Endothelial cell of umbilical vein (primary cell): ENCODE measurements at regions not wholly inside any gene's neighbourhood (a gene's known extent, or its start where the extent isn't known, plus 50 kb on each side); places are given as distances from the start of the nearest gene placed in this dataset.

ENCODE experiments used
- BruUV-seq: library from RNA; stranded (reverse); fragments of 400-500 nt; replicated peaks from 2 replicates; lab custom pipeline; 2021; lab: Mats Ljungman, UMichigan
- CTCF ChIA-PET: fragments of 300-600, 350-600 bp; sonication (Branson Sonifier 250); formaldehyde crosslinking; loops from one replicate; lab custom pipeline; 2021; ENCODE audit warnings: antibody characterized with exemption, inconsistent platforms; lab: Charles Lee
- POLR2A ChIA-PET: fragments of 300-600, 350-600 bp; sonication (Branson Sonifier 250); formaldehyde crosslinking; loops from one replicate; lab custom pipeline; 2021; ENCODE audit warnings: antibody characterized with exemption, inconsistent platforms; lab: Charles Lee
- DNase-seq: peaks from one replicate; pipeline ENCODE4 v3.0.0-alpha.2; 2011; ENCODE audit warnings: low read depth, low spot score
- FAIRE-seq: peaks from 2 replicates; lab custom pipeline; 2011; peaks lifted over from hg19 to GRCh38; lab: Jason Lieb, UNC
- H2AFZ ChIP-seq: 2 replicates; pipeline ENCODE4 v1.6.0; 2012; ENCODE audit warnings: low read depth, low read length, control low read depth, inconsistent platforms
- H3K27ac ChIP-seq: 2 replicates; pipeline ENCODE4 v1.5.1; 2011; ENCODE audit warnings: low read depth, mild to moderate bottlenecking, control low read depth, low read length, moderate library complexity; ENCODE audit not compliant: insufficient read depth
- H3K27me3 ChIP-seq, 2 experiments: 2 replicates each; pipeline versions ENCODE4 v1.6.0 to v1.6.1; 2011; ENCODE audit warnings: low read length in 2 of 2, mixed read lengths in 1 of 2; ENCODE audit not compliant: control insufficient read depth in 2 of 2, insufficient read depth in 2 of 2
- H3K36me3 ChIP-seq, 2 experiments: 2 replicates in 1 of 2; 3 replicates in 1 of 2; pipeline ENCODE4 v1.5.1; 2011; ENCODE audit warnings: low read length in 2 of 2, mild to moderate bottlenecking in 1 of 2, moderate library complexity in 1 of 2; ENCODE audit not compliant: control insufficient read depth in 2 of 2, insufficient read depth in 2 of 2; ENCODE audit errors: extremely low read depth in 1 of 2
- H3K4me1 ChIP-seq: 3 replicates; pipeline ENCODE4 v1.5.1; 2011; ENCODE audit warnings: mild to moderate bottlenecking, low read length; ENCODE audit not compliant: control insufficient read depth, insufficient read depth; ENCODE audit errors: extremely low read depth
- H3K4me2 ChIP-seq: 2 replicates; pipeline ENCODE4 v1.6.1; 2011; ENCODE audit warnings: low read length, control low read depth, mixed read lengths; ENCODE audit not compliant: insufficient read depth
- H3K4me3 ChIP-seq, 3 experiments: fragments of 200-600 bp in 1 of 3; sonication (generic), shearing (Covaris generic) in 1 of 3; replicated peaks in 1 of 3; 2 replicates each; pipeline ENCODE4 v1.5.1; 2011 to 2016; ENCODE audit warnings: control low read depth in 3 of 3, low read length in 3 of 3, mild to moderate bottlenecking in 2 of 3, inconsistent platforms in 1 of 3, low read depth in 1 of 3, moderate library complexity in 1 of 3; ENCODE audit not compliant: insufficient read depth in 1 of 3
- H3K79me2 ChIP-seq: 2 replicates; pipeline ENCODE4 v1.6.0; 2012; ENCODE audit warnings: low read length, inconsistent platforms; ENCODE audit not compliant: control insufficient read depth, insufficient read depth
- H3K9ac ChIP-seq: replicated peaks from 2 replicates; pipeline ENCODE3; 2011; ENCODE audit warnings: low read length, control low read depth; ENCODE audit not compliant: insufficient read depth; ENCODE audit errors: extremely low read depth
- H3K9me1 ChIP-seq: replicated peaks from 3 replicates; pipeline ENCODE4 v1.6.0; 2011; ENCODE audit warnings: mild to moderate bottlenecking, low read length; ENCODE audit not compliant: control insufficient read depth, insufficient read depth; ENCODE audit errors: extremely low read depth
- H3K9me3 ChIP-seq: replicated peaks from 2 replicates; pipeline ENCODE4 v1.5.1; 2012; ENCODE audit warnings: low read length, inconsistent platforms; ENCODE audit not compliant: control insufficient read depth, insufficient read depth
- H4K20me1 ChIP-seq: replicated peaks from 2 replicates; pipeline ENCODE3; 2011; ENCODE audit warnings: mild to moderate bottlenecking, low read length; ENCODE audit not compliant: control insufficient read depth, insufficient read depth; ENCODE audit errors: extremely low read depth
- CTCF ChIP-seq, 2 donors: IDR thresholded peaks; 1 replicate in 1 of 2; 2 replicates in 1 of 2; pipeline ENCODE4 v1.5.1; 2011; ENCODE audit warnings: low read length in 2 of 2, mild to moderate bottlenecking in 2 of 2, moderate library complexity in 2 of 2, control low read depth in 1 of 2, inconsistent platforms in 1 of 2, low read depth in 1 of 2; ENCODE audit not compliant: insufficient read depth in 1 of 2; ENCODE audit errors: extremely low read depth in 1 of 2
- EZH2 ChIP-seq: IDR thresholded peaks from 2 replicates; pipeline ENCODE4 v1.6.1; 2012; ENCODE audit warnings: borderline replicate concordance, low read depth, mild to moderate bottlenecking, moderate library complexity, low read length, inconsistent platforms; ENCODE audit not compliant: severe bottlenecking
- FOS ChIP-seq: IDR thresholded peaks from 2 replicates; pipeline ENCODE4 v1.6.1; 2011; ENCODE audit warnings: mild to moderate bottlenecking, low read length, moderate library complexity, borderline replicate concordance; ENCODE audit not compliant: insufficient read depth
- GATA2 ChIP-seq: IDR thresholded peaks from 2 replicates; pipeline ENCODE4 v1.7.0; 2011; ENCODE audit warnings: low read depth, mild to moderate bottlenecking, moderate library complexity, mixed read lengths, low read length; ENCODE audit not compliant: insufficient read length, insufficient read depth
- JUN ChIP-seq: IDR thresholded peaks from 2 replicates; pipeline ENCODE4 v1.6.1; 2011; ENCODE audit warnings: borderline replicate concordance, low read depth; ENCODE audit not compliant: insufficient read length, insufficient read depth
- MYC ChIP-seq: IDR thresholded peaks from one replicate; pipeline ENCODE4 v1.6.1; 2011; ENCODE audit warnings: mild to moderate bottlenecking, low read depth, low read length
- POLR2A ChIP-seq: IDR thresholded peaks from 2 replicates; pipeline ENCODE4 v1.6.1; 2012; ENCODE audit warnings: low read depth, mild to moderate bottlenecking, control low read depth, low read length
- POLR2AphosphoS5 ChIP-seq: IDR thresholded peaks from 2 replicates; pipeline ENCODE4 v1.6.1; 2012; ENCODE audit warnings: low read depth, mild to moderate bottlenecking, control low read depth, low read length, moderate library complexity; ENCODE audit not compliant: insufficient read depth
- dilution Hi-C: fragments of 300-500 bp; cut with MboI; formaldehyde crosslinking; loops from one replicate; pipeline ENCODE4 v1.15.0; 2019; ENCODE audit warnings: low sequenced_read_pairs; ENCODE audit not compliant: extremely low pct_ligation_motif_present
- intact Hi-C: fragments of 100-400 bp; cut with micrococcal nuclease; formaldehyde crosslinking; loops from one replicate; pipeline ENCODE4 v1.10.0; 2022
- TF ChIP-seq, protein P1 (sequence below): IDR thresholded peaks from 2 replicates; pipeline ENCODE4 v1.6.1; 2011; ENCODE audit not compliant: insufficient read depth, insufficient read length

GRCh38 chr16:54341892-54342776, 55.5 kb upstream of the IRX3 start:
- H3K9ac ChIP-seq: no peak overlapping the region
- CTCF ChIA-PET: no interaction called here

GRCh38 chr16:54340531-54340930, 53.9 kb upstream of the IRX3 start:
- H3K79me2 ChIP-seq: no peaks in the 10 kb centered on the region
- no peak overlapping the region for H3K4me3 ChIP-seq
- H3K9me3 ChIP-seq: no peaks in the 10 kb centered on the region
- TF ChIP-seq CTCF (IDR thresholded peaks at IDR 0.05; ENCODE audit: extremely low read depth in 1 of 2, insufficient read depth in 1 of 2, low read depth in 1 of 2, low read length in 2 of 2) (no peak), EZH2 (no peak), POLR2A (no peak), MYC (no peak), JUN (no peak), GATA2 (no peak), FOS (no peak), POLR2AphosphoS5 (no peak)
- TF ChIP-seq, protein P1, sequence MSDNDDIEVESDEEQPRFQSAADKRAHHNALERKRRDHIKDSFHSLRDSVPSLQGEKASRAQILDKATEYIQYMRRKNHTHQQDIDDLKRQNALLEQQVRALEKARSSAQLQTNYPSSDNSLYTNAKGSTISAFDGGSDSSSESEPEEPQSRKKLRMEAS: no peak
- H3K4me2 ChIP-seq: no peak overlapping the region
- H3K36me3 ChIP-seq: no peaks in the 10 kb centered on the region
- H4K20me1 ChIP-seq: no peaks in the 10 kb centered on the region
- ChIA-PET POLR2A (no interaction called here), CTCF (no interaction called here)
- no peaks in the 10 kb centered on the region for H3K4me1 ChIP-seq
- no peaks in the 10 kb centered on the region for H3K9me1 ChIP-seq
- H3K27me3 ChIP-seq: no peaks in the 10 kb centered on the region
- H3K9ac ChIP-seq: no peak overlapping the region
- dilution Hi-C loops (no loop called here), intact Hi-C loops (no loop called here)
- no peak for FAIRE-seq
- BruUV-seq: no TSS peak
- H3K27ac ChIP-seq: no peak overlapping the region
- no peak overlapping the region for H2AFZ ChIP-seq
- no peak for DNase-seq

More at GRCh38 chr16:54341892-54342776, 55.5 kb upstream of the IRX3 start:
- TF ChIP-seq GATA2: no peak
- TF ChIP-seq POLR2A: no peak
- TF ChIP-seq POLR2AphosphoS5: no peak
- no peak for TF ChIP-seq JUN
- no peak for TF ChIP-seq EZH2
- H3K27ac ChIP-seq: no peak overlapping the region
- no peak overlapping the region for H2AFZ ChIP-seq
- dilution Hi-C loops: no loop called here
- no peak overlapping the region for H3K4me2 ChIP-seq
- intact Hi-C loops: no loop called here
- H3K36me3 ChIP-seq: no peaks in the 10 kb centered on the region
- no peaks in the 10 kb centered on the region for H3K27me3 ChIP-seq
- H4K20me1 ChIP-seq: no peaks in the 10 kb centered on the region
- H3K79me2 ChIP-seq: no peaks in the 10 kb centered on the region
- no peaks in the 10 kb centered on the region for H3K9me1 ChIP-seq
- DNase-seq: no peak
- FAIRE-seq: no peak
- no peak overlapping the region for H3K4me3 ChIP-seq
- no peaks in the 10 kb centered on the region for H3K9me3 ChIP-seq
- no peaks in the 10 kb centered on the region for H3K4me1 ChIP-seq
- no TSS peak for BruUV-seq
- POLR2A ChIA-PET: no interaction called here
